ENCODE measurements at regions not wholly inside any gene's neighbourhood (a gene's known extent, or its start where the extent isn't known, plus 50 kb on each side); places are given as distances from the start of the nearest gene placed in this dataset.

Small RNA genes lying in the stretch of these regions (microRNA-seq; reads per million reads assigned to microRNA genes)
- gene MIR3680-1, result 0 reads per million in 4 donors
